ENCODE measurements at regions not wholly inside any gene's neighbourhood (a gene's known extent, or its start where the extent isn't known, plus 50 kb on each side); places are given as distances from the start of the nearest gene placed in this dataset.

DNA sequence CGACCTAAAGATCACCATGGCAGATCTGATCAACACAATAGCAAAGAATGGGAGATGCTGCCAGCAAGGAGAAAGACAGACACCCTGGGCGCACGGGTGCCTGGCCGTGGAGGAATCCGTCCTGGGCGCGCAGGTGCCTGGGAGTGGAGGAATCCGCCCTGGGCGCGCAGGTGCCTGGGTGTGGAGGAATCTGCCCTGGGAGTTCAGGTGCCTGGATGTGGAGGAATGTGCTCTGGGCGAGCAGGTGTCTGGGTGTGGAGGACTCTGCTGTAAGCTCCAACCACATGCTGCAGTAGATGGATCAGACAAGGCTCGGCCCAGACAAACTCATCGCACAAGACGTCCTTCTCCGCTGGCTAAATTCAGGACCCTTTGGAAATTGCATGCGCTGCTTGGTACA is 346.3 kb upstream of the ADARB2 start:
- CTCF ChIA-PET, result no interaction called here
- H3K27me3 Mint-ChIP-seq (ENCODE audit: insufficient read depth, unreplicated experiment), result no peaks in the 10 kb centered on the region
- TF ChIP-seq, protein P1, sequence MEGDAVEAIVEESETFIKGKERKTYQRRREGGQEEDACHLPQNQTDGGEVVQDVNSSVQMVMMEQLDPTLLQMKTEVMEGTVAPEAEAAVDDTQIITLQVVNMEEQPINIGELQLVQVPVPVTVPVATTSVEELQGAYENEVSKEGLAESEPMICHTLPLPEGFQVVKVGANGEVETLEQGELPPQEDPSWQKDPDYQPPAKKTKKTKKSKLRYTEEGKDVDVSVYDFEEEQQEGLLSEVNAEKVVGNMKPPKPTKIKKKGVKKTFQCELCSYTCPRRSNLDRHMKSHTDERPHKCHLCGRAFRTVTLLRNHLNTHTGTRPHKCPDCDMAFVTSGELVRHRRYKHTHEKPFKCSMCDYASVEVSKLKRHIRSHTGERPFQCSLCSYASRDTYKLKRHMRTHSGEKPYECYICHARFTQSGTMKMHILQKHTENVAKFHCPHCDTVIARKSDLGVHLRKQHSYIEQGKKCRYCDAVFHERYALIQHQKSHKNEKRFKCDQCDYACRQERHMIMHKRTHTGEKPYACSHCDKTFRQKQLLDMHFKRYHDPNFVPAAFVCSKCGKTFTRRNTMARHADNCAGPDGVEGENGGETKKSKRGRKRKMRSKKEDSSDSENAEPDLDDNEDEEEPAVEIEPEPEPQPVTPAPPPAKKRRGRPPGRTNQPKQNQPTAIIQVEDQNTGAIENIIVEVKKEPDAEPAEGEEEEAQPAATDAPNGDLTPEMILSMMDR (IDR thresholded peaks at IDR 0.05; ENCODE audit: unreplicated experiment), result no peak
- H3K36me3 Mint-ChIP-seq (ENCODE audit: insufficient read depth, unreplicated experiment), result no peaks in the 10 kb centered on the region
- intact Hi-C loops (cut with micrococcal nuclease), result no loop called here
- no peaks in the 10 kb centered on the region for H3K9me3 Mint-ChIP-seq (ENCODE audit: unreplicated experiment)
- peaks cover 4% of the 10 kb centered on the region for H3K4me1 Mint-ChIP-seq (ENCODE audit: insufficient read depth, unreplicated experiment)
- H3K27ac Mint-ChIP-seq (ENCODE audit: low read depth, unreplicated experiment), result no peak overlapping the region
- no peak overlapping the region for H3K4me3 Mint-ChIP-seq (ENCODE audit: unreplicated experiment)
- DNase-seq (ENCODE audit: unreplicated experiment), result no peak
- POLR2A ChIA-PET, result no interaction called here
- BruUV-seq (replicated peaks), result no TSS peak

DNA sequence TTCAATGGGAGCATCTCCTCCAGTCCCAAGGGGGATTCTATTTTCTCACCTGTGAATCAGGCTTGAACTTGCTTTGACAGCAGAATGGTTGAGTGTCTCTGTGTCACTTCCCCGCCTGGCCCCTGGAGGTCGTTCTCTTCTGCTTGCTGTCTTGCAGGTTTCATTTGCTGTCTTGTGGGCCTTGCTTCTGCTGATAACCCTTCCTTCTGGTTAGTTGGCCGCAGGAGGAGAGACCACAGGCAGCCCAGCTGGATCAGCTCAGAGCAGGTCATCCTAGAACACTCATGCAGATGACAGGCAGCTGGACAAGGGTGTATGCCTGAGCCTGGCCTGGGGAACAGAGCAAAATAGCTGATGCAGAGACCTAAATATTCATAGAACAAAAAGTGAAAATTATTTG is 344.2 kb upstream of the ADARB2 start:
- no peak overlapping the region for H3K4me3 Mint-ChIP-seq (ENCODE audit: unreplicated experiment)
- DNase-seq (ENCODE audit: unreplicated experiment), result no peak
- no peak overlapping the region for H3K27ac Mint-ChIP-seq (ENCODE audit: low read depth, unreplicated experiment)
- TF ChIP-seq, protein P1 (IDR thresholded peaks at IDR 0.05; ENCODE audit: unreplicated experiment), result no peak
- ChIA-PET POLR2A (no interaction called here), CTCF (no interaction called here)
- no peaks in the 10 kb centered on the region for H3K36me3 Mint-ChIP-seq (ENCODE audit: insufficient read depth, unreplicated experiment)
- no peaks in the 10 kb centered on the region for H3K27me3 Mint-ChIP-seq (ENCODE audit: insufficient read depth, unreplicated experiment)
- H3K9me3 Mint-ChIP-seq (ENCODE audit: unreplicated experiment), result no peaks in the 10 kb centered on the region
- BruUV-seq (replicated peaks), result no TSS peak
- intact Hi-C loops (cut with micrococcal nuclease), result no loop called here
- peaks cover 4% of the 10 kb centered on the region for H3K4me1 Mint-ChIP-seq (ENCODE audit: insufficient read depth, unreplicated experiment)

DNA sequence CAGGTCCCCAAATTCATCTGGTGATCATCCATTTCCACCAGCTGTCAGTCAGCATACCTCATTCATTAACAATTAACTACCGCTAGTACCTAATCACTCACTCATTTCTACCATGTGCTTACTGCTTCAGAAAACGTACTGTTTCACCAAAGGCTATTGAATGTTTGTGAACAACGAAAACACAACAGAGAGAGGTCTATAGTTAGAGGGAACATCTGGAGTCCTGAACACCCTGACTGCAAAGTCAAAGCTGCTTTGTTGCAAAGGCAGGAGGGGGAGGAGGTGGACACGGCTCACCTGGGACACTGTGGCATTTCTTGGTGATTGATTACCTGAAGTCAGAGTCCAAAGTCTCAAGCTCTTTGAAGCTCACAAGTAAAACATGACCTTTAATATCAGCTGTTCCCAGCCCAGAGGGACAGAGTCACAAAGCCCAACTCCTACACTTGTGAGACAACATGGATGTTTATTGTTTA is 342.3 kb upstream of the ADARB2 start:
- no peak overlapping the region for H3K27ac Mint-ChIP-seq (ENCODE audit: low read depth, unreplicated experiment)
- H3K9me3 Mint-ChIP-seq (ENCODE audit: unreplicated experiment), result no peaks in the 10 kb centered on the region
- no peaks in the 10 kb centered on the region for H3K27me3 Mint-ChIP-seq (ENCODE audit: insufficient read depth, unreplicated experiment)
- DNase-seq (ENCODE audit: unreplicated experiment), result no peak
- TF ChIP-seq, protein P1 (IDR thresholded peaks at IDR 0.05; ENCODE audit: unreplicated experiment), result no peak
- intact Hi-C loops (cut with micrococcal nuclease), result no loop called here
- no TSS peak for BruUV-seq (replicated peaks)
- H3K4me3 Mint-ChIP-seq (ENCODE audit: unreplicated experiment), result no peak overlapping the region
- H3K4me1 Mint-ChIP-seq (ENCODE audit: insufficient read depth, unreplicated experiment), result no peaks in the 10 kb centered on the region
- no peaks in the 10 kb centered on the region for H3K36me3 Mint-ChIP-seq (ENCODE audit: insufficient read depth, unreplicated experiment)
- POLR2A ChIA-PET, result no interaction called here
- CTCF ChIA-PET, result interaction anchor here (0.6 kb wide), 1 partner anchor 12 kb away, joined by 3 read pairs; no protein-coding TSS in a partner anchor

DNA sequence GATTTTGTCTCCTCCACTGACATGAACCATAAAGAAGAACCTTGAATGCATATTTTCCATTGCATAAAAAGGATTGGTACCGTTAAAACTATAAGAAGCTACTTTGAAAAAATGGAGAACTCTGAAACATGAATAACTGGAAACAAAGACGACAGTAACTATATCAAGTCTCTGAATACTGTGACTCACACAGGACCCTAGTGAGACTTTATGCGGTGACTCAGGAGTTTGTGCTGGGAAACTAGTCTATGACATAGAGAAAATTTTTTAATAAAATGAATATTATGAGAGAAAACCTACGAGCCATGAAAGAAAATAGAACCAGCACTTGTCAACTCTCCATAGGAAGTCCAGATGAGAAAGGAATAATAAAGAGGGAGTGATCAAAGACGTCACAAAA is 339.9 kb upstream of the ADARB2 start:
- TF ChIP-seq, protein P1 (IDR thresholded peaks at IDR 0.05; ENCODE audit: unreplicated experiment), result no peak
- H3K9me3 Mint-ChIP-seq (ENCODE audit: unreplicated experiment), result peaks cover 7% of the 10 kb centered on the region
- intact Hi-C loops (cut with micrococcal nuclease), result no loop called here
- H3K4me1 Mint-ChIP-seq (ENCODE audit: insufficient read depth, unreplicated experiment), result no peaks in the 10 kb centered on the region
- DNase-seq (ENCODE audit: unreplicated experiment), result peak; percentile 34
- no peaks in the 10 kb centered on the region for H3K36me3 Mint-ChIP-seq (ENCODE audit: insufficient read depth, unreplicated experiment)
- no peaks in the 10 kb centered on the region for H3K27me3 Mint-ChIP-seq (ENCODE audit: insufficient read depth, unreplicated experiment)
- POLR2A ChIA-PET, result no interaction called here
- no peak overlapping the region for H3K27ac Mint-ChIP-seq (ENCODE audit: low read depth, unreplicated experiment)
- no peak overlapping the region for H3K4me3 Mint-ChIP-seq (ENCODE audit: unreplicated experiment)
- BruUV-seq (replicated peaks), result no TSS peak
- CTCF ChIA-PET, result no interaction called here

Measured in MCF 10A (cell line).